SK-N-MC (cell line): ENCODE measurements at regions not wholly inside any gene's neighbourhood (a gene's known extent, or its start where the extent isn't known, plus 50 kb on each side); places are given as distances from the start of the nearest gene placed in this dataset.

Experiments
- EZH2 ChIP-seq: fragments of 200-600 bp; sonication (generic); IDR thresholded peaks from one replicate; pipeline ENCODE4 v1.6.1; 2017; ENCODE audit warnings: antibody characterized with exemption
- POLR2AphosphoS5 ChIP-seq: IDR thresholded peaks from 2 replicates; pipeline ENCODE4 v1.6.1; 2012; ENCODE audit warnings: mild to moderate bottlenecking, low read depth, low read length, borderline replicate concordance

GRCh38 chr5:72645064-72645846, 138.0 kb upstream of the ZNF366 start:
- TF ChIP-seq POLR2AphosphoS5: no peak
- TF ChIP-seq EZH2: no peak
